Keratinocyte (primary cell): ENCODE measurements at regions not wholly inside any gene's neighbourhood (a gene's known extent, or its start where the extent isn't known, plus 50 kb on each side); places are given as distances from the start of the nearest gene placed in this dataset.

ENCODE experiments used
- DNase-seq: peaks from one replicate; pipeline ENCODE4 v3.0.0-alpha.2; 2011; ENCODE audit warnings: low read depth, missing footprints, low spot score
- FAIRE-seq: peaks from 2 replicates; lab custom pipeline; 2011; peaks lifted over from hg19 to GRCh38; lab: Jason Lieb, UNC
- H2AFZ ChIP-seq: 2 replicates; pipeline ENCODE4 v1.6.0; 2012; ENCODE audit warnings: low read length, control low read depth, inconsistent platforms; ENCODE audit not compliant: control insufficient read depth
- H3K27ac ChIP-seq: 2 replicates; pipeline ENCODE4 v1.5.1; 2011; ENCODE audit warnings: low read length; ENCODE audit not compliant: control insufficient read depth, insufficient read depth
- H3K27me3 ChIP-seq: 3 replicates; pipeline ENCODE4 v1.6.0; 2011; ENCODE audit warnings: low read length; ENCODE audit not compliant: control insufficient read depth, insufficient read depth; ENCODE audit errors: extremely low read depth
- H3K36me3 ChIP-seq, 2 experiments: 2 replicates in 1 of 2; 3 replicates in 1 of 2; pipeline ENCODE4 v1.5.1; 2011; ENCODE audit warnings: low read length in 2 of 2, mild to moderate bottlenecking in 1 of 2; ENCODE audit not compliant: control insufficient read depth in 2 of 2, insufficient read depth in 2 of 2; ENCODE audit errors: extremely low read depth in 1 of 2
- H3K4me1 ChIP-seq: 3 replicates; pipeline ENCODE4 v1.5.1; 2011; ENCODE audit warnings: low read length; ENCODE audit not compliant: control insufficient read depth, insufficient read depth; ENCODE audit errors: extremely low read depth
- H3K4me2 ChIP-seq: 3 replicates; pipeline ENCODE4 v1.6.0; 2011; ENCODE audit warnings: low read depth, low read length; ENCODE audit not compliant: control insufficient read depth, insufficient read depth; ENCODE audit errors: extremely low read depth
- H3K4me3 ChIP-seq, 3 experiments: fragments of 200-600 bp in 1 of 3; sonication (generic) in 1 of 3; 2 replicates in 2 of 3; 3 replicates in 1 of 3; pipeline ENCODE4 v1.5.1; 2011 to 2016; ENCODE audit warnings: low read length in 3 of 3, mild to moderate bottlenecking in 3 of 3, control low read depth in 2 of 3, inconsistent platforms in 1 of 3, low read depth in 1 of 3, mixed read lengths in 1 of 3, mixed run types in 1 of 3, moderate library complexity in 1 of 3; ENCODE audit not compliant: control insufficient read depth in 2 of 3, insufficient read depth in 2 of 3; ENCODE audit errors: extremely low read depth in 1 of 3
- H3K79me2 ChIP-seq: 2 replicates; pipeline ENCODE4 v1.6.0; 2012; ENCODE audit warnings: low read length; ENCODE audit not compliant: control insufficient read depth, insufficient read depth
- H3K9ac ChIP-seq: 3 replicates; pipeline ENCODE4 v1.6.0; 2011; ENCODE audit warnings: low read length; ENCODE audit not compliant: control insufficient read depth, insufficient read depth; ENCODE audit errors: extremely low read depth
- H3K9me1 ChIP-seq: 3 replicates; pipeline ENCODE4 v1.6.0; 2011; ENCODE audit warnings: low read length; ENCODE audit not compliant: control insufficient read depth, insufficient read depth; ENCODE audit errors: extremely low read depth
- H3K9me3 ChIP-seq: 2 replicates; pipeline ENCODE4 v1.5.1; 2012; ENCODE audit warnings: low read depth, low read length; ENCODE audit not compliant: control insufficient read depth
- H4K20me1 ChIP-seq: 3 replicates; pipeline ENCODE4 v1.6.0; 2011; ENCODE audit warnings: low read length; ENCODE audit not compliant: control insufficient read depth, insufficient read depth; ENCODE audit errors: extremely low read depth
- CTCF ChIP-seq, 3 experiments: IDR thresholded peaks in 1 of 3; conservative IDR thresholded peaks in 1 of 3; optimal IDR thresholded peaks in 1 of 3; 2 replicates in 2 of 3; 3 replicates in 1 of 3; pipeline versions ENCODE3 to v1.5.1; 2011; ENCODE audit warnings: low read length in 3 of 3, mild to moderate bottlenecking in 3 of 3, moderate library complexity in 2 of 3, control low read depth in 1 of 3, inconsistent platforms in 1 of 3; ENCODE audit not compliant: insufficient read depth in 2 of 3; ENCODE audit errors: extremely low read depth in 1 of 3
- EZH2 ChIP-seq: IDR thresholded peaks from one replicate; pipeline ENCODE4 v1.6.1; 2012; ENCODE audit warnings: inconsistent platforms, mild to moderate bottlenecking, low read length, moderate library complexity
- dilution Hi-C: fragments of 300-500 bp; cut with MboI; formaldehyde crosslinking; loops from one replicate; pipeline ENCODE4 v1.7.0; 2020; ENCODE audit warnings: low sequenced_read_pairs; ENCODE audit not compliant: extremely low pct_ligation_motif_present

GRCh38 chr3:102348904-102349303 is 85.9 kb upstream of the ZPLD1 start:
- Histone ChIP-seq H3K9ac (no peak overlapping the region), H3K4me1 (peaks cover 15% of the 10 kb centered on the region), H3K27me3 (no peaks in the 10 kb centered on the region), H3K79me2 (no peaks in the 10 kb centered on the region), H3K36me3 (no peaks in the 10 kb centered on the region), H3K4me3 (no peak overlapping the region), H2AFZ (no peak overlapping the region), H3K9me3 (no peaks in the 10 kb centered on the region), H3K27ac (no peak overlapping the region), H3K4me2 (no peak overlapping the region), H3K9me1 (no peaks in the 10 kb centered on the region), H4K20me1 (no peaks in the 10 kb centered on the region)
- FAIRE-seq (no peak), DNase-seq (no peak)
- TF ChIP-seq CTCF (optimal IDR thresholded peaks at IDR 0.05 in 1 of 3, IDR thresholded peaks at IDR 0.05 in 1 of 3, conservative IDR thresholded peaks at IDR 0.05 in 1 of 3; ENCODE audit: extremely low read depth in 1 of 3, insufficient read depth in 2 of 3, low read length in 3 of 3) (no peak), EZH2 (no peak)
- dilution Hi-C loops = no loop called here

GRCh38 chr3:102353148-102353547 is 81.7 kb upstream of the ZPLD1 start:
- Histone ChIP-seq H3K4me3 (no peak overlapping the region), H3K27ac (peak overlapping the region; percentile 38), H3K79me2 (no peaks in the 10 kb centered on the region), H3K36me3 (no peaks in the 10 kb centered on the region), H3K9ac (no peak overlapping the region), H3K4me2 (no peak overlapping the region), H3K4me1 (peaks cover 22% of the 10 kb centered on the region), H2AFZ (no peak overlapping the region), H4K20me1 (no peaks in the 10 kb centered on the region), H3K27me3 (no peaks in the 10 kb centered on the region), H3K9me3 (no peaks in the 10 kb centered on the region), H3K9me1 (no peaks in the 10 kb centered on the region)
- FAIRE-seq (no peak), DNase-seq (no peak)
- dilution Hi-C loops = no loop called here
- no peak for TF ChIP-seq EZH2
- no peak for TF ChIP-seq CTCF (optimal IDR thresholded peaks at IDR 0.05 in 1 of 3, IDR thresholded peaks at IDR 0.05 in 1 of 3, conservative IDR thresholded peaks at IDR 0.05 in 1 of 3; ENCODE audit: extremely low read depth in 1 of 3, insufficient read depth in 2 of 3, low read length in 3 of 3)
